ENCODE measurements at regions not wholly inside any gene's neighbourhood (a gene's known extent, or its start where the extent isn't known, plus 50 kb on each side); places are given as distances from the start of the nearest gene placed in this dataset.

DNA sequence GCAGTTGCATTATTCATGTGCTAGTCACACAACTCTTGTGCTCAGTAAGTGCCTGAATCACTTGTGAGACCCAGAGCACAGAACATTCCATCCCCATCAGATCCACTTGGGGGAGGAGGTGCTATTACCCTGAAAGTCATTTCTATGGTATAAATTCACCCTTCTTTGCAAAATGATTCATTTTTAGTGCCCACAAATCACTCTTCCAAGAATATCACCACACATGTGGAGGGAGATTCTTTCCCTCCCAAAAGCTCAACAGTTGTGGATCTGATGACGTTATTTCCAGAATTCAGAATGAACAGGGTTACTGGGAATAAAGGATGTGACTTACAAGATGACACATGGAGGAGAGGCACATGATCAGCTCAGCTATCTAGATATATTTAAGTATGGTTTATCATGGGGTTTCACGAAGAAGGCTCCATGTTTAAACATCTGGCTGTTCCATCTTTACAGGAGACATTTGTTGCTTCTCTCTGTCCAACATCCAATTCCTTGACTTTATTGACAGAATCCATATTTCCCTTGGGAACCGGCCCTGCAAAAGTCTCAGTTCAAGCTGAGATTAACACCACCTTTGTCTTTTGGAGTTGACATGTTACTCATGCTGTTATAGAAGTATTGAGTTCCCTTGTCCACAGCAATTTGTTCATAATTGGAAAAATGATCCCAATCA is 214.2 kb upstream of the PROK2 start:
- TF ChIP-seq, protein P1, sequence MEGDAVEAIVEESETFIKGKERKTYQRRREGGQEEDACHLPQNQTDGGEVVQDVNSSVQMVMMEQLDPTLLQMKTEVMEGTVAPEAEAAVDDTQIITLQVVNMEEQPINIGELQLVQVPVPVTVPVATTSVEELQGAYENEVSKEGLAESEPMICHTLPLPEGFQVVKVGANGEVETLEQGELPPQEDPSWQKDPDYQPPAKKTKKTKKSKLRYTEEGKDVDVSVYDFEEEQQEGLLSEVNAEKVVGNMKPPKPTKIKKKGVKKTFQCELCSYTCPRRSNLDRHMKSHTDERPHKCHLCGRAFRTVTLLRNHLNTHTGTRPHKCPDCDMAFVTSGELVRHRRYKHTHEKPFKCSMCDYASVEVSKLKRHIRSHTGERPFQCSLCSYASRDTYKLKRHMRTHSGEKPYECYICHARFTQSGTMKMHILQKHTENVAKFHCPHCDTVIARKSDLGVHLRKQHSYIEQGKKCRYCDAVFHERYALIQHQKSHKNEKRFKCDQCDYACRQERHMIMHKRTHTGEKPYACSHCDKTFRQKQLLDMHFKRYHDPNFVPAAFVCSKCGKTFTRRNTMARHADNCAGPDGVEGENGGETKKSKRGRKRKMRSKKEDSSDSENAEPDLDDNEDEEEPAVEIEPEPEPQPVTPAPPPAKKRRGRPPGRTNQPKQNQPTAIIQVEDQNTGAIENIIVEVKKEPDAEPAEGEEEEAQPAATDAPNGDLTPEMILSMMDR (IDR thresholded peaks at IDR 0.05; ENCODE audit: control extremely low read depth in 1 of 3, insufficient read depth in 1 of 3, low read depth in 1 of 3, low read length in 3 of 3): no peak
- TF ChIP-seq POLR2A (IDR thresholded peaks at IDR 0.05; ENCODE audit: control extremely low read depth in 1 of 2, low read depth in 2 of 2, low read length in 2 of 2) (no peak), HDAC6 (IDR thresholded peaks at IDR 0.05; ENCODE audit: low read depth, low read length) (no peak), ATF2 (IDR thresholded peaks at IDR 0.05; ENCODE audit: low read length) (no peak), BRCA1 (IDR thresholded peaks at IDR 0.05; ENCODE audit: low read depth, low read length) (no peak), EZH2 (IDR thresholded peaks at IDR 0.05; ENCODE audit: low read depth, low read length, severe bottlenecking) (no peak), SRF (IDR thresholded peaks at IDR 0.05; ENCODE audit: low read depth, low read length) (no peak), POLR2AphosphoS5 (IDR thresholded peaks at IDR 0.05; ENCODE audit: low read depth, low read length) (no peak), TAF1 (IDR thresholded peaks at IDR 0.05; ENCODE audit: low read depth, low read length) (no peak), JUND (IDR thresholded peaks at IDR 0.05; ENCODE audit: low read length) (no peak)

All from H1 (cell line).